KBM-7 (cell line): ENCODE measurements at regions not wholly inside any gene's neighbourhood (a gene's known extent, or its start where the extent isn't known, plus 50 kb on each side); places are given as distances from the start of the nearest gene placed in this dataset.
"Not testable (repeated sequence)": the region's sequence is repeated elsewhere in the genome, so short reads cannot be mapped to it uniquely, and the experiment has no call there.

Source experiments
- DNase-seq: peaks from one replicate; pipeline ENCODE4 v3.0.0-alpha.2; 2015
- in situ Hi-C: fragments of 300-500 bp; cut with MboI; formaldehyde crosslinking; loops from 2 replicates; pipeline ENCODE4 v1.14.3; 2020; ENCODE audit warnings: low sequenced_read_pairs, low pct_unique_long_range_greater_than_20kb, mixed read lengths

DNA sequence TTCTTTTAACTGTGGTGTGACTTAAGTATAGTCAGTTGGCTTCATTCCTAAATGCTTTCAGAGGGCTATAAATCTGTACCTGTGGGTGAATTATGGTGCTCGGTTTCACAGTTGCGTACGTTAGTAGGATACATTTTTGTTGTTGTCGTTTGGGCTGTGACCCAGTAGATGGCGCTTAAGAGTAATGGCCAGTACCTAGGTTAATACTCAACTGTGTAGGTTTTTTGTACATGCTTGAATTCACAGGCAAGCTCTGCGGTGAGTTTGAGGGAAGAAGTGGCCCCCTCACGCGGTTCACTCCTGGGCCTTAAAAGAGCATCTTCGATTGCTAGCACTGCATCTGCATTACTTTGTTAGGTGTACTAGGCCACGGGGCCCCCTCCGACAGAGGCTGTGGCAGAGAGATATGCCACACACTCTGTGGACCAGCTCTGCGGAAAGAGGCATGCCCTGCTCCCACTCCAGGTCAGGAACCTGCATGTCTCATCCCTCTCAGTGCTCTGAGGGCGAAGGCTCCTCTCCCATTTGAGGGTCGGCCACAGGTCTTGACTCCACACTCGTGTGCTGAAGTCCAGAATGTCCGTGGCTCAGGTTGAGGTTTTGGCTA, 224.6 kb upstream of the TBL1Y start:
- DNase-seq, in situ Hi-C loops: not testable (repeated sequence)

DNA sequence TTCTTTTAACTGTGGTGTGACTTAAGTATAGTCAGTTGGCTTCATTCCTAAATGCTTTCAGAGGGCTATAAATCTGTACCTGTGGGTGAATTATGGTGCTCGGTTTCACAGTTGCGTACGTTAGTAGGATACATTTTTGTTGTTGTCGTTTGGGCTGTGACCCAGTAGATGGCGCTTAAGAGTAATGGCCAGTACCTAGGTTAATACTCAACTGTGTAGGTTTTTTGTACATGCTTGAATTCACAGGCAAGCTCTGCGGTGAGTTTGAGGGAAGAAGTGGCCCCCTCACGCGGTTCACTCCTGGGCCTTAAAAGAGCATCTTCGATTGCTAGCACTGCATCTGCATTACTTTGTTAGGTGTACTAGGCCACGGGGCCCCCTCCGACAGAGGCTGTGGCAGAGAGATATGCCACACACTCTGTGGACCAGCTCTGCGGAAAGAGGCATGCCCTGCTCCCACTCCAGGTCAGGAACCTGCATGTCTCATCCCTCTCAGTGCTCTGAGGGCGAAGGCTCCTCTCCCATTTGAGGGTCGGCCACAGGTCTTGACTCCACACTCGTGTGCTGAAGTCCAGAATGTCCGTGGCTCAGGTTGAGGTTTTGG, 208.8 kb upstream of the TBL1Y start:
- DNase-seq, in situ Hi-C loops: not testable (repeated sequence)

DNA sequence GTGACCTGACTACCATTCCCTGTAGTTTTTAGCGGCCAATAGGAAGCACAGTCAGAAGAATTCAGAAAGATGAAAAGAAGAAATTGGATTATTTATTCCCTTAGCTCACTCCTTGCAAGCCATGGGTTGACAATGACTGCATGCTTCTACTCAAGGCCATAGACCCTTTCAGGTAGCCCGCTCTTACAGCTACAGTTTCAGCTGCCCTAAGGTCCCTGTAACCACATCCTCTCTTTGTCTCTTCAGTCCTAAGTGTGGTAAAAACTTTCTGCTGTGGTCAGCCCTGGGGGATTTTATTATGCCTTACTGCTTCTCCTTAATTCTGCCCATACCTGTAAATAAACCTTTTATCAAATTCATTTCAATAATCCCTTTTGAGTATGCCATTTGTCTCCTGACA, 189.1 kb upstream of the TBL1Y start:
- in situ Hi-C loops, DNase-seq: not testable (repeated sequence)

DNA sequence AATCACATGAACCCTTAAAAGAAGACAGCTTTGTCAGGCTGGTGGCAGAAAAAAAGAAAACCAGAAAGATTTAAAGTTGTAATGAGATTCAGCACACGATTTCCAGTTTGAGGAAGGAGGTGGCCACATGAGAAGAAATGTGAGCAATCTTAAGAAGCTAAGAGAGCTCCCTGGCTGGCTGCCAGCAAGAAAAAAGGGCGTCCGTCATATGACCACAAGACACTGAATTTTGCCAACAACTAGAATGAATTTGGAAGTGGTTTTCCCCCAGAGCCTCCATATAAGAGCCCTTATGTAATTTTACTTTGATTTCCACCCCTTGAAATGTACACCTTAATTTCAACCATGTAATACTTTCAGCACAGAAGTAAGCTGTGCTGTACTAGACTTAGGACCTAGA, 163.3 kb upstream of the TBL1Y start:
- in situ Hi-C loops, result not testable (repeated sequence)
- peak; percentile 3 for DNase-seq

DNA sequence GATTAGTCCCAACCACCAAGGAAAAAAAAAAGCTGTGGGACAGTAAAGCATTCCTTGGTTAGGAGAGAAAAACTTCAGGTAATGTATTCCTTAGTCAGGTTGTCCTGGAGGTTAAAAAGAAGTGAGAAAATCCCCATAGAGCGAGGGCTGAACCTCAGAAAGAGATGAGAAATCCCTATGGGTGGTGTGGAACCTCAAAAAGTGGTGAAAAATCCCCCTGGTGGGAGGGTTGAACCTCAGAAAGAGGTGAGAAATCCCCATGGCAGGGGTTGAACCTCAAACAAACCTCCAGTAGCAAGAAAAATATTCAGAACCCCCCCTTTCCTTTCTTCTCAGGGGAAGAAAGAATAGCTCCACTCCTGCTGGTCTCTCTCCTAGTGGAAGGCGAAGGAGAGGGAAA, 128.2 kb upstream of the TBL1Y start:
- in situ Hi-C loops, result no loop called here
- DNase-seq, result no peak

DNA sequence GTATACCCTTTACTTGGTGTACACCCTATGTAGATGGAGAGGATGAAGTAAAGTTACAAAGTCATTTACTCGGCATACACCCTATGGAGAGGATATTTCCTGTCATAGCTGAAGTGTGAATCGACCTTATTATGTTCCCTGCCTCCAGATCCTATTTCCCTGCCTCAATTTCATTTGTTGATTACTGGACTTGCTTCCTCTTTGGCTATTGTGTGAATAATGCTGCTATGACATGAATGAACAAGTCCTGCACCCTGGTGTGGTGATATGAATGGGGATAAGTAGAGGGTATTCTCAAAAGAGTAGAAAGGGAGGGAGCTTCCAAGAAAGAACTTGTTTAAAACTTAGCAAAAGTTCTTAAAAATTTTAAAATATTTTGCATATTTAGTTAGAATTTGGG, 123.5 kb upstream of the TBL1Y start:
- no peak for DNase-seq
- in situ Hi-C loops, result no loop called here

DNA sequence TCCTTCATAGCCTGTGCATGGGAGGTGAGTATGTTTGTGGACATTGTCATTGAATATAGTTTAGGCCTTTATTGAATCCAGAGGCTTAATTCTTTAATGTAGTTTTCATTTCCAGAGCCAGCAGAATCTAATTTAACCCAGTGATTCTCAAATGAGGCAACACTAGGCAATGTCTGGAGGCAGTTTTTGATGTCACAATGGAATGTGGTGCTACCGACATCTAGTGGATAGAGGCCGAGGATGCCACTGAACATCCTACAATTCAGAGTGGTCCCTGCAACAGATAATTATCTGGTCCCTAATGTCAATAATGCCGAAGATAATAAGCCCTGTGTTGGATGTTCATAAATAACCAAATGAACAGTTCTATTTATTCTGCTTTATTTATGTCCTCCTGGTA, 98.9 kb upstream of the TBL1Y start:
- in situ Hi-C loops, result no loop called here
- DNase-seq, result peak; percentile 22
